IPS-15b (cell line): ENCODE measurements at regions not wholly inside any gene's neighbourhood (a gene's known extent, or its start where the extent isn't known, plus 50 kb on each side); places are given as distances from the start of the nearest gene placed in this dataset.

Experiments
- H3K27me3 ChIP-seq: one replicate; pipeline ENCODE4 v1.6.1; 2013; ENCODE audit warnings: low read length; ENCODE audit not compliant: control insufficient read depth, insufficient read depth
- H3K36me3 ChIP-seq: one replicate; pipeline ENCODE4 v1.6.1; 2013; ENCODE audit warnings: low read length; ENCODE audit not compliant: control insufficient read depth, insufficient read depth
- H3K4me1 ChIP-seq: one replicate; pipeline ENCODE4 v1.6.1; 2013; ENCODE audit warnings: mild to moderate bottlenecking, low read length; ENCODE audit not compliant: control insufficient read depth, insufficient read depth
- H3K4me3 ChIP-seq: one replicate; pipeline ENCODE4 v1.5.1; 2013; ENCODE audit warnings: low read depth, low read length
- H3K9ac ChIP-seq: one replicate; pipeline ENCODE4 v1.6.1; 2013; ENCODE audit warnings: low read depth, mild to moderate bottlenecking, low read length
- H3K9me3 ChIP-seq: one replicate; pipeline ENCODE4 v1.6.1; 2013; ENCODE audit warnings: mild to moderate bottlenecking, low read length; ENCODE audit not compliant: control insufficient read depth, insufficient read depth

DNA sequence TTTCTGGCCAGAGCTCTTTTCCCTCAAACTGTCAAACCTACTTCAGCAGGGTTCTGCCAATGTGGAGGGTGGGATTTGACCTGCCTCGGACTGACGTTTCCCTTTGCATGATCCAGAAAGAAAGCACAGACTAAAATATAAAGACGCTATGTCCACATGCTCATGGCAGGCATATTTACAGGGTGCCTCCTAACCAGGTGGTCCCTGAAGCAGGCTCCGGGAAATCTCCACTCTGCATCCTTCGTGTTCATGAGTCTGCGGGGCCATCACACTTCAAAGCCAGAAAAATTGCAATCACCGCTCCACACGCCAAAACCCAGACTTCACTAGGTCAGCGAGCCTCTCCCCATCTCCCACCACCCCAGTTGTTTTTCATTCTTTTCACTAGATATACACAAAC is 143.3 kb upstream of the IGF1R start:
- Histone ChIP-seq H3K4me3 (no peak overlapping the region), H3K36me3 (no peaks in the 10 kb centered on the region), H3K4me1 (no peaks in the 10 kb centered on the region), H3K9ac (no peak overlapping the region), H3K27me3 (no peaks in the 10 kb centered on the region), H3K9me3 (no peaks in the 10 kb centered on the region)

DNA sequence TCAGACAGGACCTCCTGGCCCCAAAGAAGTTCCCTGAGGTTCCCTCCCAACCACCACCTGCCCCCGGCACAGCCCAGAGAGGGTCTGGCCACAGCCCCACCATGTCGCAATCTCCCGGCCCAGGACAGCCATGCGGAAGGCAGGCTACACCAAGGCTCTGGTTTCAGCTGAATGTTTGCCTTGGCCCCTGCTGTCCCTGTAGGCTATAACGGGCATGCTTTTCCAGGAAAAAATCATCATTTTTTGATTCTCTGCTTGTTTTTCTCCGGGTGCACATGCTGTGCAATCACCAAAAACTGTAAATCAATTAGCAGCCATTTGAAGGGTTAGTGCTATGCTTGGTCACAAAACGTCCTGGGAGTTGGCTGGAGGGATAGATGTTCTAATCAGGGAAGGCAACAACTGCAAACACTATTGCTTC is 142.7 kb upstream of the IGF1R start:
- Histone ChIP-seq H3K9ac (no peak overlapping the region), H3K4me1 (no peaks in the 10 kb centered on the region), H3K36me3 (no peaks in the 10 kb centered on the region), H3K4me3 (no peak overlapping the region), H3K9me3 (no peaks in the 10 kb centered on the region), H3K27me3 (no peaks in the 10 kb centered on the region)

DNA sequence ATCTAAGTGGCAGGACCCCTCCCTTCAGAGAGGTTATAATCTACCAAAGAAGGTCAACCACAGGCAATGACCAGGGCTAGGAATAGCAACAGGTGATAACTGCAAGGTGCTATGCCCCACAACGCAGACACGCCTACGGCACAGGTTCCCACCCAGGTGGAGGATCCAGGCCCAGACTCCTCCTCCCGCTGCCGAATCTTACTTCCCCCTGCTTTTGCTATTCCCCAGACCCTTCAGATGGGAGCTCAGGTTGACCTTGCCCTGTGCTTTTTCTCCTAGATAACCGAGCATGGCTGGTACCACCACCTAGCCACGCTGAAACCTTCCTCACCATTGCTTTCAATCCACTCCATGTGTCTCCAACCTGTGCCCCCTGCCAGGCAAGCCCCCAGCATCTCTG is 142.2 kb upstream of the IGF1R start:
- Histone ChIP-seq H3K36me3 (no peaks in the 10 kb centered on the region), H3K9me3 (no peaks in the 10 kb centered on the region), H3K9ac (no peak overlapping the region), H3K27me3 (no peaks in the 10 kb centered on the region), H3K4me1 (no peaks in the 10 kb centered on the region), H3K4me3 (no peak overlapping the region)

DNA sequence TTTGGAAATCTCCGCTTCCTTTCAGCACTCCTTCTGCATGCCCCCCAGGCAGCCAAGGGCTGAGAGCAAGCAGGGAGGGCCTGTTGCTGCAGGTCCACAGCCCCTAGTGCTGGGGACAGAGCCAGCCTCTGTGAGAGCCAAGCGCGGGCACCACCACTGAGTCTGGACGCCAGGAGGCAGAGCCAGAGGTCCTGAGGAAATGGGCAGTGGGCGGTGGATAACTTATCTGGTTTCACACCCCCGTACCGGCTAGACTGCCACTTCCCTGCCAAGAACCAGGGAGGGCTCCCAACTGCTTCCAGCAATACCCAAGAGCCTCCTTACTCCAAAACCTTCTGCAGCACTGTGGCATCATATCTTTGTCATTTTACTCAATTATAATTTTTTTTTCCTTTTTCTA is 141.6 kb upstream of the IGF1R start:
- no peaks in the 10 kb centered on the region for H3K4me1 ChIP-seq
- H3K36me3 ChIP-seq, result no peaks in the 10 kb centered on the region
- H3K9ac ChIP-seq, result no peak overlapping the region
- H3K9me3 ChIP-seq, result no peaks in the 10 kb centered on the region
- no peaks in the 10 kb centered on the region for H3K27me3 ChIP-seq
- no peak overlapping the region for H3K4me3 ChIP-seq

DNA sequence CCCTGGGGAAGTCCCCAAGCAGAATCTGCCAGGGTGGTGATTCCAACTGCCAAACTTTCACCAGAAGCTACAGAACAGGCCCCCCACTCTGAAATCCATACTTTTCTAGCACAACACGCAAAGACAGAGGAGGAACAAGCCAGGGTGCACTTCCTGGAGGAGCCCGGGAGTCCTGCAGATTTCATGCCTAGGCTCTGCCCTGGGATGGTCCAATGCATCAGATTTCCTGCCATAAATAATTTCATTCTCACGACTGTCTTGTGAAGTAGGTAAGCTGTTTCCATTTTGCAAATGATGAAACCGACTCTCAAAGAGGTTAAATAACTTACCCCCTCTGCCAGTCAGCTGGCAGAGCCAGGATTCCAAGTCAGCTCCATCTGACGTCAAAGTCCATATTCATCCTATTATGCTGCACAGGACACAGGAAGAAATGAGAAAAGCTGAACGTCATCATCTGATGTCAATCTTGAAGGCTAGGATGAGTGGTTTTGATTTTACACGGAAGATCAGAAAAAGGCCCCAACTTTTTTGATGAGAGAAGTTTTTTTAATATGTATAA is 134.8 kb upstream of the IGF1R start:
- Histone ChIP-seq H3K36me3 (no peaks in the 10 kb centered on the region), H3K4me3 (no peak overlapping the region), H3K4me1 (no peaks in the 10 kb centered on the region), H3K9ac (no peak overlapping the region), H3K27me3 (no peaks in the 10 kb centered on the region), H3K9me3 (no peaks in the 10 kb centered on the region)

DNA sequence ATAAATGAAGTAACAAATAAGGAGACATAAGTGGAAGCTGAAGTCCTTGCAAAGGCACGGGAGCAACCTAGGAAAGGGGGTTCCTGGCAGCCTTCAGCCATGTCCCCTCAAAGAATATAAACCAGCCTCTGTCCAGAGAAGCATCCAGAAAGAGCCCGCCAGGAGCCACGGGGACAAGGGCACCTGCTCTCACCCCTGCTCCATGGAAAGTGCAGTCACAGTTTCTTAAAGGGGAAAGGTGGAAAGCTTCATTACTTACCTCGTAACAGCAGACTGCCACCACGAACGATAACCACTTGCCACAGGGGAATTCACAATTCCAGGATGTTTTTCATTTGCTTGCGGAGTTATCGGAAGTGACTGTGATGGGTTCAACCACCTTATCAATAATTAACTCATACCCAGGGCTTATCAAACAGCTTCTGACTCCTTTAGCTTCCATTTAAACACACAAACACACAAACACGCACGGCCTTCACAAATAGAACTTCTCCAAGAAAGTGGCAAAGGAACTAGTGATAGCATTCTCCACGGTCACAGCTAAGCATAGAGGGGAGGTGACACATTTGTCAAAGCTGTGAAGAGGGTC is 134.2 kb upstream of the IGF1R start:
- Histone ChIP-seq H3K9ac (no peak overlapping the region), H3K9me3 (no peaks in the 10 kb centered on the region), H3K36me3 (no peaks in the 10 kb centered on the region), H3K4me1 (no peaks in the 10 kb centered on the region), H3K27me3 (no peaks in the 10 kb centered on the region), H3K4me3 (no peak overlapping the region)

DNA sequence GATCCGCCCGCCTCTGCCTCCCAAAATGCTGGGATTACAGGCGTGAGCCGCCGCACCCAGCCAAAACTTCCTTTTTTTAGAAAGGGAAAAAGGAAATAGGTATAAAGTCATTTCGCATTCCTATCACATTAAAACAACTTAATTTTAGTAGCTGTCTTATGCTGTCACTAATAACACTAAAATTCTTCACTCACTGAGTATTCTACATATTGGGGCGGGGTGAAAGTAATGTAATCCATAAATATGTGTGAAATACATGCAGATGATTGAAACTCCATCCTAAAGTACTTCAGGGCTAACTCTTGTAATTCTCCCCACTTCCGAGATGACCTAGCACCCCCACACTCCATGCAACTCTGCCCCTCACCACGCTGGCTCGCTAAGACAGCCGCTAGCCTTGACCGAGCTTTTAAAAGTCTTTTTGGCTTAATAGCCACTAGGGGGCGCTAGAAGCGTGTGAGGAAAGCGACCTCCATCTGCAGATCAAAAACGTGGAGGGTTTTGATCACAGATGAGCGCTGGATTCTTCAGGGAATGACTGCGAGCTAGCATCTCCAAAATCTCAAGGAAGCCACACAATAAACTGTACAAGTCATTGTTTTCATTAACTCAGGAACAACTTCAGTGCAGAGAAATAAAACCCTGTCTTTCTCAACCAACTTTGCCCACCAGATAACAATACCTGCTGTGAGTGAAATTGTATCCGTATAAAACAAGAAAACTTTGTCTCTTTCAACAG is 129.3 kb upstream of the IGF1R start:
- Histone ChIP-seq H3K4me1 (no peaks in the 10 kb centered on the region), H3K27me3 (no peaks in the 10 kb centered on the region), H3K9ac (no peak overlapping the region), H3K9me3 (no peaks in the 10 kb centered on the region), H3K36me3 (no peaks in the 10 kb centered on the region), H3K4me3 (no peak overlapping the region)

DNA sequence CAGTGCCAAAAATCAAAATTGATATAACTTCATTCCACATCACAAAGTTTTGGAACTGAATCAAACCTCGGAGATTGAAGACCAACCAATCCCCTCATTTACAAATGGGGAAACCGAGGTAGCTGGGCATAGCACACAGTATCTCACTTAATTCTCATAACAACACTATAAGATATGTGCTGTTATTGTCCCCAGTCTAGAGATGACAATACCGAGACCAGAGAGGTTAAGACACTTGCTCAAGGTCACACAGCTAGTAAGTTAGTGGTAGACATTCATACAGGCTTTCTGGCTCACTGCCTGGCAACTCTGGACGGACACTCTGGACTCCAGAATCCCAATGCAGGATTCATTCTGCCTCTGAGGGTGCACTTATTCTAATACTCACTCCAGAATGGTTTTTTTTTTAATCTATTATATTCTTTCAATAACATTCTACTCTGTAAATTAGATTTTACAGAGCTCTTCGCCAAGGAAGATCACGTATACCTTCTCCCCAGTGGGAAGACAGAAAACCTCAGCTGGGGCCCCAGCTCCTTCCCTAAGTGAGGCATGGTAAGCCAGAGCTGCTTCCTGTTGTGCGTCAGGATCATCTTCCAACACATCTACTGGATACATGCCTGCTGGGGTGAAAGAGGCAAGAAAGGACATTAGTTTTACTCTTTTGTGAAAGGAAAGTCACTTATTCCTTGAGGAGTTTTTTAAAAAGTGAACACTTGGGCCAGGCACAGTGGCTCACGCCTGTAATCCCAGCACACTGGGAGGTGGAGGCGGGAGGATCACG is 128.4 kb upstream of the IGF1R start:
- no peaks in the 10 kb centered on the region for H3K36me3 ChIP-seq

DNA sequence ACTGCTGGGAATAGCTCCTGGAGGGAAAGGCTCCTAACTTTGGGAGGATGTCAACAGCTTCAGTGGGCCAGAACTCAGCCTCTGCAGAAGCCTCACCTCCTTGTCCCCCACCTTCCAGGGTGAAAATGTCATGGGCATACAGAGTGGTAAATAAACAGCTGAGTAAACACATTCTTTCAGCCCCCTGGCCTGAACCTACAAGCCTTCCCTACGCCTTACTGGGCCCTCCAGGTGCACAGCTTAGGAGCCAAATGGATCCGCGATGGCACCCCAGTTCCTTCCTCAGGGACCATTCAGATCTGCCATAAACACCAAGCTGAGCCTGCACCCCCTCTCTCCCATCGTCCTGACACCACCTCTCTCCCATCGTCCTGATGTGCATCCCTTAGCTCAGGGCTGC is 126.2 kb upstream of the IGF1R start:
- Histone ChIP-seq H3K4me1 (no peaks in the 10 kb centered on the region), H3K27me3 (no peaks in the 10 kb centered on the region), H3K9me3 (no peaks in the 10 kb centered on the region), H3K4me3 (no peak overlapping the region), H3K9ac (no peak overlapping the region), H3K36me3 (no peaks in the 10 kb centered on the region)

More for the DNA sequence above, 128.4 kb upstream of the IGF1R start:
- Histone ChIP-seq H3K9ac (no peak overlapping the region), H3K9me3 (no peaks in the 10 kb centered on the region), H3K27me3 (no peaks in the 10 kb centered on the region), H3K4me1 (no peaks in the 10 kb centered on the region), H3K4me3 (no peak overlapping the region)

DNA sequence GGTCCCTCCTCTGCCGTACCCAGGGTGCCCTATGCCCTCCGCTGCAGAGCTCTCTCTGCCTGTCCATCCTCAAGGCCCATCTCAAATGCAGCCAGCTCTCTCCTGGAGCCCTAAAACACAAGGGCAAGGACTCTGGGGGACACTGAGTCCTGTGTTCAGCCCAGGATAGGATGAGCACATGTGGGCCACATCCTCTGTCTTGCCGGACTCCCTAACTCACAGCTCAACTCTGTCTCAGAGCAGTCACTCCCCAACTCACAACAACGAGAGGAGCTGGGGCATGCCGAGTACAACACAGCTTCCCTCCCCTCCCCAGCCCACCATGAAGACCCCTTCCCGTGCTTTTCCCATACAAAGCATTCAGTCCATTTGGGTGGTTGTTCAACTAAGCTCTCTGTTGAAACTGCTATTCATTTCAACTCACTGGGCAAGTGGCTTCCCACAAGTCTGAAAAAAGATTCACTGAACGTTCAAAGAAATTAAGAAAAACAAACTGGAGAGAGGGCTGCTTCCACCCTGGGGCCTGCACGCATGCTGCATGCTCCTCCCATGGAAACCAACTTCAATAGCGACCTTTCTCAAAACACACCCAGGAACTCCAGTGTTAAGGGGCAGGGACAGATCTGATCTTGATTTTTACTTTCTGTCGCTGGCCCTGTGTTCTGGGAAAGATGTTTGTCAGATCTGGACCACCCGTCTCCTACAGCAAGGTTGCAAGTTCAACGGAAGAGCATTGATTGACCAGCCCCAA is 124.3 kb upstream of the IGF1R start:
- Histone ChIP-seq H3K9ac (no peak overlapping the region), H3K4me3 (no peak overlapping the region), H3K27me3 (no peaks in the 10 kb centered on the region), H3K4me1 (peaks cover 2% of the 10 kb centered on the region), H3K36me3 (no peaks in the 10 kb centered on the region), H3K9me3 (no peaks in the 10 kb centered on the region)

DNA sequence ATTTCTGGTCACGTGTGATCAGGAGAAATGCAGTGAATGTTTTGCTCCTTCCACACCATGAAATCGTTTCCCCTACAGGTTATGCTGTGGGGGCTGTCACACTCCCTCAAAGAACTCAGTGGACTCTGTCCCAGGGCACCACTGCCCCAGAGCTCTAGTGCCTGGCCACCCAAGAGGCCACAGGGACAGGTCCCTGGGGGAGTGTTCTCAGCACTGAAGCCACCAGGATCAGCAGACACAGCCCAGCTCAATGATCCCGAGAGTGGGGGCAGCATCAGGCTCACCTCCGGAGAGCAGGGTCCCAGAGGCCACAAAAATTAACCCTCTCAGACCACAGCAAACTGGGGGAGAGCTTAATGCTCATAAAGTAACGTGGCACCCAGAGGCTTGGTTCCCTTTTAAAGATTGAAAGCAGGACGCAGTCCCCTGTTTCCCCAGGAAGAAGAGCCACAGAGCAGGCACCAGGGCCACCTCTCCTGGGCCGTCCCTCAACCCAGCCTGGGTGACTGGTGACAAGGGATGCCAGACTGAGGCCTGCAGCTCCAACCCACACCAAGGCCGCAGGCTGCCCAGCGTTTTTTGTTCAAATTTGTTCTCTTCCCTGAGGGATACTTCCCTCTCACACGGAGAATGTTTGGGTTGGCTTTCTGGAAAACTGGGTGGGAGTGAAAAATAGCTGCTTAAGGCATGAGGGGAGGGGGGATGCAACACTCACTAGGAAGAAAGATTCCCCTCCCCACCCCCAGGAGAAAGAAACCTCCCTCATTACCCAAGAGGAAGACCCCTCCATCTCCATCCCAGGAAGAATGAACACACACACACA is 123.3 kb upstream of the IGF1R start:
- Histone ChIP-seq H3K27me3 (no peaks in the 10 kb centered on the region), H3K9ac (no peak overlapping the region)

More for the DNA sequence above, 123.3 kb upstream of the IGF1R start:
- Histone ChIP-seq H3K4me1 (peaks cover 2% of the 10 kb centered on the region), H3K9me3 (no peaks in the 10 kb centered on the region), H3K4me3 (no peak overlapping the region), H3K36me3 (no peaks in the 10 kb centered on the region)
